ENCODE measurements at regions not wholly inside any gene's neighbourhood (a gene's known extent, or its start where the extent isn't known, plus 50 kb on each side); places are given as distances from the start of the nearest gene placed in this dataset.
"Not testable (repeated sequence)": the region's sequence is repeated elsewhere in the genome, so short reads cannot be mapped to it uniquely, and the experiment has no call there.

DNA sequence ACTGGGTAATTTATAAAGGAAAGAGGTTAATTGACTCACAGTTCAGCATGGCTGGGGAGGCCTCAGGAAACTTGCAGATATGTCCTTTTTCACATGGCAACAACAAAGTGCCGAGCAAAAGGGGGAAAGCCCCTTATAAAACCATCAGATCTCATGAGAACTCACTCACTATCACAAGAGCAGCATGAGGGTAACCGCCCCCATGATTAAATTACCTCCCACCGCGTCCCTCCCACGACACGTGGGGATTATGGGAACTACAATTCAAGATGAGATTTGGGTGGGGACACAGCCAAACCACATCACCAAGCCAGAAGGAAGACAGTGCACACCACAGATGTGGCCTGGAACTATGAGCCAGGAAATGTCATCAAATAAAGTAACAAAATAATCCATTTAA is 292.8 kb downstream of the FOXO1 start:
- not testable (repeated sequence) for H2AFZ ChIP-seq (ENCODE audit: low read length); H2BK12ac ChIP-seq (ENCODE audit: low read length); H3K14ac ChIP-seq (ENCODE audit: low read length); H3K27me3 ChIP-seq (ENCODE audit: control insufficient read depth in 3 of 3, insufficient read depth in 3 of 3, low read depth in 1 of 3, low read length in 3 of 3); H3K27ac ChIP-seq (replicated peaks; ENCODE audit: low read length); H3K4ac ChIP-seq (ENCODE audit: low read length); H3K23ac ChIP-seq (ENCODE audit: low read depth, low read length, poor library complexity); H3K4me1 ChIP-seq (ENCODE audit: control insufficient read depth in 2 of 2, insufficient read depth in 1 of 2, low read depth in 1 of 2, low read length in 2 of 2); H2BK120ac ChIP-seq (ENCODE audit: low read depth, low read length); H4K8ac ChIP-seq (ENCODE audit: low read depth, low read length); H3K79me1 ChIP-seq (ENCODE audit: low read depth, low read length); H3K4me2 ChIP-seq (ENCODE audit: insufficient read depth, low read length, poor library complexity, severe bottlenecking); H3K18ac ChIP-seq (ENCODE audit: low read length); H2BK5ac ChIP-seq (ENCODE audit: low read length); H2BK15ac ChIP-seq (ENCODE audit: low read length); H3K4me3 ChIP-seq (ENCODE audit: low read length in 2 of 2); DNase-seq (ENCODE audit: low spot score); H3K9me3 ChIP-seq (replicated peaks in 1 of 2; ENCODE audit: control insufficient read depth in 2 of 2, insufficient read depth in 1 of 2, low read depth in 1 of 2, low read length in 2 of 2); H3K36me3 ChIP-seq (replicated peaks in 1 of 2; ENCODE audit: control insufficient read depth in 2 of 2, insufficient read depth in 2 of 2, low read length in 2 of 2); H3K9ac ChIP-seq (ENCODE audit: low read depth, low read length, poor library complexity); H4K91ac ChIP-seq (ENCODE audit: low read depth, low read length, poor library complexity); H2AK5ac ChIP-seq (ENCODE audit: low read depth, low read length)
- no CpG with 5 or more reads among the region's 6 CpGs for WGBS, 2 donors (ENCODE audit: extremely low coverage in 2 of 2, insufficient read length in 2 of 2, insufficient replicate concordance in 1 of 2)

GRCh38 chr13:40375489-40376171 is 290.8 kb downstream of the FOXO1 start:
- no peak overlapping the region for H2BK12ac ChIP-seq (ENCODE audit: low read length)
- H3K9ac ChIP-seq (ENCODE audit: low read depth, low read length, poor library complexity), result no peak overlapping the region
- DNase-seq (ENCODE audit: low spot score), result no peak
- peaks cover 0 to 12% of the 10 kb centered on the region in 2 donors for H3K9me3 ChIP-seq (replicated peaks in 1 of 2; ENCODE audit: control insufficient read depth in 2 of 2, insufficient read depth in 1 of 2, low read depth in 1 of 2, low read length in 2 of 2)
- H3K23ac ChIP-seq (ENCODE audit: low read depth, low read length, poor library complexity), result no peak overlapping the region
- no peaks in the 10 kb centered on the region for H3K36me3 ChIP-seq (replicated peaks in 1 of 2; ENCODE audit: control insufficient read depth in 2 of 2, insufficient read depth in 2 of 2, low read length in 2 of 2)
- H3K79me1 ChIP-seq (ENCODE audit: low read depth, low read length), result no peaks in the 10 kb centered on the region
- no peak overlapping the region for H3K4me2 ChIP-seq (ENCODE audit: insufficient read depth, low read length, poor library complexity, severe bottlenecking)
- H2BK120ac ChIP-seq (ENCODE audit: low read depth, low read length), result no peak overlapping the region
- H2BK15ac ChIP-seq (ENCODE audit: low read length), result no peak overlapping the region
- no peaks in the 10 kb centered on the region for H3K27me3 ChIP-seq (ENCODE audit: control insufficient read depth in 3 of 3, insufficient read depth in 3 of 3, low read depth in 1 of 3, low read length in 3 of 3)
- H2BK5ac ChIP-seq (ENCODE audit: low read length), result no peak overlapping the region
- no peak overlapping the region for H3K14ac ChIP-seq (ENCODE audit: low read length)
- no peak overlapping the region for H4K91ac ChIP-seq (ENCODE audit: low read depth, low read length, poor library complexity)
- no peak overlapping the region for H4K8ac ChIP-seq (ENCODE audit: low read depth, low read length)
- no CpG with 5 or more reads among the region's 7 CpGs for WGBS, 2 donors (ENCODE audit: extremely low coverage in 2 of 2, insufficient read length in 2 of 2, insufficient replicate concordance in 1 of 2)
- no peak overlapping the region for H2AFZ ChIP-seq (ENCODE audit: low read length)
- no peak overlapping the region for H3K4me3 ChIP-seq (ENCODE audit: low read length in 2 of 2)
- peaks cover 7 to 13% of the 10 kb centered on the region in 2 donors for H3K4me1 ChIP-seq (ENCODE audit: control insufficient read depth in 2 of 2, insufficient read depth in 1 of 2, low read depth in 1 of 2, low read length in 2 of 2)
- H3K27ac ChIP-seq (replicated peaks; ENCODE audit: low read length), result no peak overlapping the region
- no peak overlapping the region for H2AK5ac ChIP-seq (ENCODE audit: low read depth, low read length)
- no peak overlapping the region for H3K4ac ChIP-seq (ENCODE audit: low read length)
- H3K18ac ChIP-seq (ENCODE audit: low read length), result no peak overlapping the region

GRCh38 chr13:40376296-40376849 is 290.1 kb downstream of the FOXO1 start:
- no peak overlapping the region for H2BK5ac ChIP-seq (ENCODE audit: low read length)
- no peak overlapping the region for H4K8ac ChIP-seq (ENCODE audit: low read depth, low read length)
- H3K9ac ChIP-seq (ENCODE audit: low read depth, low read length, poor library complexity), result no peak overlapping the region
- no peak overlapping the region for H3K4ac ChIP-seq (ENCODE audit: low read length)
- H3K9me3 ChIP-seq (replicated peaks in 1 of 2; ENCODE audit: control insufficient read depth in 2 of 2, insufficient read depth in 1 of 2, low read depth in 1 of 2, low read length in 2 of 2), result peaks cover 0 to 12% of the 10 kb centered on the region in 2 donors
- no peak overlapping the region for H3K27ac ChIP-seq (replicated peaks; ENCODE audit: low read length)
- H3K14ac ChIP-seq (ENCODE audit: low read length), result peak overlapping the region; percentile 22
- no peak overlapping the region for H2AFZ ChIP-seq (ENCODE audit: low read length)
- H4K91ac ChIP-seq (ENCODE audit: low read depth, low read length, poor library complexity), result no peak overlapping the region
- H3K36me3 ChIP-seq (replicated peaks in 1 of 2; ENCODE audit: control insufficient read depth in 2 of 2, insufficient read depth in 2 of 2, low read length in 2 of 2), result no peaks in the 10 kb centered on the region
- no peak overlapping the region for H2BK15ac ChIP-seq (ENCODE audit: low read length)
- H3K4me2 ChIP-seq (ENCODE audit: insufficient read depth, low read length, poor library complexity, severe bottlenecking), result no peak overlapping the region
- H3K4me1 ChIP-seq (ENCODE audit: control insufficient read depth in 2 of 2, insufficient read depth in 1 of 2, low read depth in 1 of 2, low read length in 2 of 2), result peaks cover 7 to 13% of the 10 kb centered on the region in 2 donors
- DNase-seq (ENCODE audit: low spot score), result no peak
- no peak overlapping the region for H2AK5ac ChIP-seq (ENCODE audit: low read depth, low read length)
- no peak overlapping the region for H2BK12ac ChIP-seq (ENCODE audit: low read length)
- no peak overlapping the region for H3K4me3 ChIP-seq (ENCODE audit: low read length in 2 of 2)
- H3K18ac ChIP-seq (ENCODE audit: low read length), result peak overlapping the region; percentile 5
- H2BK120ac ChIP-seq (ENCODE audit: low read depth, low read length), result no peak overlapping the region
- no peaks in the 10 kb centered on the region for H3K27me3 ChIP-seq (ENCODE audit: control insufficient read depth in 3 of 3, insufficient read depth in 3 of 3, low read depth in 1 of 3, low read length in 3 of 3)
- no peak overlapping the region for H3K23ac ChIP-seq (ENCODE audit: low read depth, low read length, poor library complexity)
- no CpG with 5 or more reads among the region's 4 CpGs for WGBS, 2 donors (ENCODE audit: extremely low coverage in 2 of 2, insufficient read length in 2 of 2, insufficient replicate concordance in 1 of 2)
- no peaks in the 10 kb centered on the region for H3K79me1 ChIP-seq (ENCODE audit: low read depth, low read length)

DNA sequence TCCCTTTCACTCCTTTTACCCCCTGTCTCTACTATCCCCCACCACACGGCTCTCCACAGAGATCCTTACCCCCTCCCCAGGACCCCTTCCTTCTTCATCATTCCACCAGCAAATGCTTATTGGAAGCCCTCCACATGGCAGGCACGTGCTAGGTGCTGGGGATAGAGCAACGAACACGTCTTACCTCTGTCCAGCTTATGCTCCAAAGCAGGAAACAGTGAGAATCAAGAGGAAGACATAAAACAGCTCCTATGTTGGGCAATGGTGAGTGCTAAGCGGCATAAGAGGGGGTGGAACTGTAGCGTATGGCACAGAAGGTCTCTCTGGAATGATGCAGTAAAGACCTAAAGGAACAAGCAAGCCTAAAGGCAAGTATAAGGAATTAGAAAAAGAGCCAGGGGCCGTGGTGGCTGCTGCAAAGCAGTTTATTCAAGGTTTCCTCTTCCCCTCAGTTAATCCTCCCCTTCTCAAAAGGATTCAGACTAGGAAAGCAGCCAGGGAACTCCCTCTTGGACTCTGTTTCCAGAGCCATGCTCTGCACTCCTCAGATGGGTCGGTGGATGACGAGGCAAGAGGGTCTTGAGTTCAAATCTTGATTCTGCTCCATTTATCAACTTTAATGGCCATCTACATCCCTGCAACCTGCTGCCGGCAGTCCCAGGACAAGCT is 289.4 kb downstream of the FOXO1 start:
- Histone ChIP-seq H4K8ac (ENCODE audit: low read depth, low read length) (no peak overlapping the region), H2BK15ac (ENCODE audit: low read length) (no peak overlapping the region), H3K27me3 (ENCODE audit: control insufficient read depth in 3 of 3, insufficient read depth in 3 of 3, low read depth in 1 of 3, low read length in 3 of 3) (no peaks in the 10 kb centered on the region), H3K18ac (ENCODE audit: low read length) (no peak overlapping the region), H3K4me1 (ENCODE audit: control insufficient read depth in 2 of 2, insufficient read depth in 1 of 2, low read depth in 1 of 2, low read length in 2 of 2) (peaks cover 6 to 13% of the 10 kb centered on the region in 2 donors), H3K9me3 (replicated peaks in 1 of 2; ENCODE audit: control insufficient read depth in 2 of 2, insufficient read depth in 1 of 2, low read depth in 1 of 2, low read length in 2 of 2) (peaks cover 0 to 12% of the 10 kb centered on the region in 2 donors), H2BK12ac (ENCODE audit: low read length) (no peak overlapping the region), H2AK5ac (ENCODE audit: low read depth, low read length) (no peak overlapping the region), H3K9ac (ENCODE audit: low read depth, low read length, poor library complexity) (no peak overlapping the region), H2BK120ac (ENCODE audit: low read depth, low read length) (no peak overlapping the region), H2BK5ac (ENCODE audit: low read length) (no peak overlapping the region), H3K79me1 (ENCODE audit: low read depth, low read length) (no peaks in the 10 kb centered on the region), H3K23ac (ENCODE audit: low read depth, low read length, poor library complexity) (no peak overlapping the region), H3K4me3 (ENCODE audit: low read length in 2 of 2) (no peak overlapping the region), H3K4me2 (ENCODE audit: insufficient read depth, low read length, poor library complexity, severe bottlenecking) (no peak overlapping the region), H3K27ac (replicated peaks; ENCODE audit: low read length) (no peak overlapping the region), H2AFZ (ENCODE audit: low read length) (peak overlapping the region; percentile 30), H4K91ac (ENCODE audit: low read depth, low read length, poor library complexity) (no peak overlapping the region), H3K36me3 (replicated peaks in 1 of 2; ENCODE audit: control insufficient read depth in 2 of 2, insufficient read depth in 2 of 2, low read length in 2 of 2) (no peaks in the 10 kb centered on the region), H3K4ac (ENCODE audit: low read length) (no peak overlapping the region), H3K14ac (ENCODE audit: low read length) (no peak overlapping the region)
- DNase-seq (ENCODE audit: low spot score), result no peak
- WGBS, 2 donors (ENCODE audit: extremely low coverage in 2 of 2, insufficient read length in 2 of 2, insufficient replicate concordance in 1 of 2), result no CpG with 5 or more reads among the region's 10 CpGs

Measured in neuronal stem cell (in vitro differentiated cells).